Left ventricle myocardium superior (tissue), 1 donor: ENCODE measurements at regions not wholly inside any gene's neighbourhood (a gene's known extent, or its start where the extent isn't known, plus 50 kb on each side); places are given as distances from the start of the nearest gene placed in this dataset.
"Not testable (repeated sequence)": the region's sequence is repeated elsewhere in the genome, so short reads cannot be mapped to it uniquely, and the experiment has no call there.

Experiments
- ATAC-seq: fragments of 200-7000 bp; cut with Tn5 transposase; one replicate; pipeline ENCODE4 v1.9.1; 2020; ENCODE audit warnings: mild to moderate bottlenecking, moderate library complexity
- DNase-seq: peaks from one replicate; pipeline ENCODE4 v3.0.0-alpha.2; 2020
- intact Hi-C: fragments of 100-400 bp; cut with micrococcal nuclease; formaldehyde crosslinking; loops from one replicate; pipeline ENCODE4 v1.11.0; 2022
- donor health status: DM: no; HTN: yes; CAD: no; lungs with severe emphysema.

DNA sequence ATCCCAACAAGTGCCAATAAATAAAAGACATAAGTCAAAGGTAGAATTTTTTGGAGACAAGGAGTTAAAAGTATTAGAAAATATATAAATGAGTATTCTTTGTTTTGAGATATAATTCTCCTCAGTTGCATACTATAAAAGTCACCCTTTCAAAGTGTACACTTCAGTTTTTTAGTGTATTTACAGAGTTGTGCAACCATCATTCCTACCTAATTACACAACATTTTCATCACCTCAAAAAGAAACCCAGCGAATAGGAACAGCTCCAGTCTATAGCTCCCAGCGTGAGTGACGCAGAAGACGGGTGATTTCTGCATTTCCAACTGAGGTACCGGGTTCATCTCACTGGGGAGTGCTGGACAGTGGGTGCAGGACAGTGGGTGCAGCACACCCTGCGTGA is 1175.7 kb downstream of the PCDH19 start:
- DNase-seq, ATAC-seq, intact Hi-C loops: not testable (repeated sequence)

- intact Hi-C loops = no loop called here
- DNase-seq (no peak), ATAC-seq (no peak)
Measured at GRCh38 chrX:99192421-99192820, 1217.7 kb downstream of the PCDH19 start.

- ATAC-seq (no peak), DNase-seq (no peak)
- intact Hi-C loops = no loop called here
Measured at GRCh38 chrX:99184153-99184552, 1225.9 kb downstream of the PCDH19 start.

DNA sequence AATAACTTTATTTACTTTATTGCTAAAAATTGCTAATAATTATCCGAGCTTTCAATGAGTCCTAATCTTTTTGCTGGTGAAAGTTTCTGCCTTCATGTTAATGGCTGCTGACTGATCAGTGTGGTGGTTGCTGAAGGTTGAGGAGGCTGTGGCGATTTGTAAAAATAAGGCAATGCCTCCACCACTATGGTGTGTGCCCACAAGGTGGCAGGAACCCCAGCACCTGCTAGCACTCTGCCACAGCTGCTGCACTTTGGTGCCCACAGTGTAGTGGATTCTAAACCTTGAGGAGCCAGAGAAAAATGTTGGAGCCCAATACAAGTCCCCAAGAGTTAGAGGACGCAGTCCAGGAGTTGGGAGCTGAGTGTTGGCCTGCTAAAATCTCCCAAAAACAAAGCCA is 1237.1 kb downstream of the PCDH19 start:
- ATAC-seq = no peak
- intact Hi-C loops = no loop called here
- peak; percentile 13 for DNase-seq

DNA sequence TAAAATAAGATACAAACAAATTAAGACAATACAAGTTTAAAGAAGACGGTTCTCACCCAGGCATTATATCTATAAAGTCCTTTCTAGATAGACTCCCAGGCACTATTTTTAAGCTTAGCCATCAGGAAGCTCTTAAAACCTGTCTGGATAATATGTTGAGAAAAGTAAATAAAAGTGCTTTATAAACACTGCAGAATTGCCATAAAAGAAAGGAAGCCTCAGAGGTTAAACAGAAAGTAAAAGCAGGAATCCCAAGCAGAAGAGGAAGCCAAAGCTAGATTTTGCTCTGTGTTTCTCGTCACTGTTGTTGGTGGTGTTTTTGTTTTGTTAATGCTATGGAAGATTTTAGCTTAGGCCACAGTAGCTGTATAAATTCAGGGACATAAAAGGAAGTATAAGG is 1267.3 kb downstream of the PCDH19 start:
- ATAC-seq = no peak
- DNase-seq = no peak
- intact Hi-C loops = no loop called here

GRCh38 chrX:99137488-99137887 is 1272.6 kb downstream of the PCDH19 start:
- no peak for ATAC-seq
- DNase-seq = no peak
- intact Hi-C loops = no loop called here

- DNase-seq (no peak), ATAC-seq (no peak)
- intact Hi-C loops = no loop called here
Measured at GRCh38 chrX:99117011-99117410, 1293.1 kb downstream of the PCDH19 start.

DNA sequence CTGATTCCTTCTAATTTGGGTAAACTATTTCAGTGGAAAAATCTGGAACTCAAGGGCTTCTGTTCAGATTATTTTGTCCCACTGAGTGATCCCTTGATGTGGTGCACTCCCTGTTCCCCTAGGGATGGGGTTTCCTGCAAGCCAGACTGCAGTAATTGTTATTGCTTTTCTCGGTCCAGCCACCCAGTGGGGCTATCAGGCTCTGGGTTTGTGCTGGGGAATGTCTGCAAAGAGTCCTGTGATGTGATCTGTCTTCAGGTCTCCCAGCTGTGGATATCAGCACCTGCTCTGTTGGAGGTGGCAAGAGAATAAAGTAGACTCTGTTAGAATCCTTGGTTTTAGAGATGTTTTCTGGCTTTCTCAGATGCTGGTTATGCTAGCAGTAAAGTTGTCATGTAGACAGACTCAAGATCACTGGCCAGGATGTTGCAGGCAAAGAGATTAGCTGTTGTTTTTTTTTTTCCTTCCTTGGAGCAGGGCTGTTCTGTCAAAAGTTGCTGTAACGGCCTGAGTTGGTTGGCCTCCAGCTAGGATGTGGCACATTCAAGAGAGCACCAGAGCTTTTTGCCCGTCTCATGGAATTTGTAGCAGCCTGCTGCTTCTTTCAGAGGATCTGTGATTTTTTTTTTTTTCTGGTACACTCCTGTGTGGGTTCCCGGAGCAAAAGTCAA is 1314.0 kb downstream of the PCDH19 start:
- intact Hi-C loops = no loop called here
- no peak for ATAC-seq
- no peak for DNase-seq

- intact Hi-C loops = no loop called here
- no peak for DNase-seq
- ATAC-seq = no peak
Measured at GRCh38 chrX:99091459-99091858, 1318.6 kb downstream of the PCDH19 start.

DNA sequence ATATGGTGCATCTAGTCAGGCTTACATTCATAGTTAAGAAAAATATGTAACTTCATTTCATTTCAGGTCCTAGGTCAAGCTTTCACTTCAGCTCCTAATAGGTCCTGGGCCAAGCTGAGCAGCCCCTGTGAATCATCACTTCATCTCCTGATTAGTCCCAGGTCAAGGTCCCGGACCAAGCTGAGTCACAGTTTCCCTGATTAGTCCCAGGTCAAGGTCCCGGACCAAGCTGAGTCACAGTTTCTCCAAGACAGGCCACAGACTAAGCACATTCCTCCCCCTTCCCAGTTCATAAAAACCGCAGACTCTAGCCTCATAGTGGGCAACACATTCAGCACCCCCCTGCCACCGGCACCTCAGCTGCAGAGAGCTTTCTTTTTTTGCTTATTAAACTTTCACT is 1331.8 kb downstream of the PCDH19 start:
- no peak for DNase-seq
- ATAC-seq = no peak
- intact Hi-C loops = no loop called here

GRCh38 chrX:99077099-99077498 is 1333.0 kb downstream of the PCDH19 start:
- intact Hi-C loops = no loop called here
- no peak for ATAC-seq

DNA sequence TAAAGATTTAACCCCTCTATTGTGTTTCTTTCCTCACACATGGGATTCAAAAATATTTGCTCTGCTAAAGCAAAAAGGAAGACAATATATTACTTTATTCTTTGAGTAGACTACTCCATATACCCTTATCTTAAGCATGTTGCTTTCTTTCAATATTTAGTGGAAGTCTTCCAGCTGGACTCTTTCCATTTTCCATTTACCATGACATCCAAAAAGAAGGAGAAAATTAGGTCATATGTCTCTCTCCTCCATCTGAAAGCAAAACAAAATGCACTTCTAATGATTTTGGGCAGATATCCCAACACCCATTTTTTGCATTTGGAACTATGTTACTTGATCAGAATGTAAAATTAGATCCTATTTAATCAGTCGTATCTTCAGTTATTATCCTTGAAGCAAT is 1336.5 kb downstream of the PCDH19 start:
- intact Hi-C loops = no loop called here
- ATAC-seq (no peak), DNase-seq (no peak)

More at GRCh38 chrX:99077099-99077498, 1333.0 kb downstream of the PCDH19 start:
- DNase-seq = no peak

GRCh38 chrX:99051639-99052038 is 1358.4 kb downstream of the PCDH19 start:
- intact Hi-C loops = no loop called here
- ATAC-seq (no peak), DNase-seq (no peak)

DNA sequence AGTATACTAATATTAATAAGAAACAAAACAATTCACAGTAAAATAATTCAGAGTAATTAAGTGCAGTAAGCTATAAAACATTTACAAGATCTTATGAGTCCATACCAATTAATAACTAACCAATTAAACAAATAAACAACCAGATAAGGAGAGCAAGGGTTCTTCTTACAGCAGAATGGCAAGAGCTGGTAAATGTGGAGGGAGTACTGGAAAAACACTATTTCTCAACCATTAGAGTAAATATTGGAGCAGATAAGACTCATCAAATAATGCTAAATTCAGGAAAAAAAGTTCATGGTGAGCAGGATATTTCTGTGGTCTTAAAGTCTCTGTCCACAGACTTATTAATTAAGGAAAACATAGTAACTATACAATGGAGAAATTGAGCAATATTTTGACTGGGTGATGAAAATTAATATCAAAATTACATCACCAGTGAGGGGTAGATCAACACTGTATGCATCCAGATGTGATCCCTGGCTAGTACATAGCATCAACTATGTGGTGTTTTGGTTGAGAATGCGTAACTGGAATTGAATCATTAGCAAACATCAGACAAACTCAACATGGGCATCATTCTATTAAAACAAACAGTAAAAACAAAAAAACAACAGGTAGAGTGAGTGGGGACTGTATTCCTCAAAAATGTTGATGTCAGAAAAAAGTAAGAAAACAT is 1376.7 kb downstream of the PCDH19 start:
- DNase-seq (no peak), ATAC-seq (no peak)
- intact Hi-C loops = no loop called here

GRCh38 chrX:99010957-99011356 is 1399.1 kb downstream of the PCDH19 start:
- DNase-seq = no peak
- intact Hi-C loops = no loop called here
- no peak for ATAC-seq

- intact Hi-C loops = no loop called here
- DNase-seq = no peak
- no peak for ATAC-seq
Measured at GRCh38 chrX:99001286-99001685, 1408.8 kb downstream of the PCDH19 start.

GRCh38 chrX:98962996-98963395 is 1447.1 kb downstream of the PCDH19 start:
- no peak for DNase-seq
- intact Hi-C loops = no loop called here
- no peak for ATAC-seq

GRCh38 chrX:98956014-98956413 is 1454.1 kb downstream of the PCDH19 start:
- ATAC-seq = no peak
- DNase-seq = no peak
- intact Hi-C loops = no loop called here

DNA sequence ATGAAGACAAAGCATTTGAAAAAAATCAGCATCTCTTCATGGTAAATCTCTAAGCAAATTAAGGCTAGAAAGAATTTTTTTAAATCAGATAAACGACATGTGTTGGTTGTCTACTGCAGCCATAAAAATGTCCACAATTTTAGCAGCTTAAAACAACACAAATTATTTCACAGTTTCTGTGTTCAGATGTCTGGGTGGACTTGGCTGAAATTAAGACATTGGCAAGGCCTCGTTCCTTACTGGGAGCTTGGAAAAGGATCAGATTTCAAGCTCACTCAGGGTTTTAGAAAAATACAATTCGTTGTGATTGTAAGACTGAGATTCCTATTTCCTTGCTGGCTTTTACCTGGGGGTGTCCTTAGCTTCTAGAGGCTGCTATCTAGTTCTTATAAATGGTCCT is 1470.6 kb downstream of the PCDH19 start:
- DNase-seq = no peak
- ATAC-seq = no peak
- intact Hi-C loops = no loop called here

DNA sequence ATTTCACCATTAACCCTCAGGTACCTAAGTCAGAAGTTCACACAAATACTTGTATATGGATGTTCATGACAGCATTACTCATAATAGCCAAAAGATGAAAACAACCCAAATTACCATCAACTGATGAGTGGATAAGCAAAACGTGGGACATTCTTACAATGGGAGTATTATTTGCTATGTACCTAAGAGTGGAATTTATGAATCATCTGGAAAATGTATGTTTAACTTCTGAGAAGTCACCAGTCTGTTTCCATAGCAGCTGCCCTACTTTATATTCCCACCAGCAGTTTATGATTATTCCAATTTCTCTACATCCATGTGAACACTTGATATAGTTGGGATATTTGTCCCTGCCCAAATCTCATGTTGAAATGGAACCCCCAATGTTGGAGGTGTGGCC is 1478.9 kb downstream of the PCDH19 start:
- ATAC-seq (no peak), DNase-seq (no peak)
- intact Hi-C loops = no loop called here

- intact Hi-C loops = no loop called here
- DNase-seq (no peak), ATAC-seq (no peak)
Measured at GRCh38 chrX:98924511-98924910, 1485.6 kb downstream of the PCDH19 start.
